PC-3 (cell line): ENCODE measurements at regions not wholly inside any gene's neighbourhood (a gene's known extent, or its start where the extent isn't known, plus 50 kb on each side); places are given as distances from the start of the nearest gene placed in this dataset.

Source experiments
- ATAC-seq: fragments of 200-7000 bp; cut with Tn5 transposase; 2 replicates; pipeline ENCODE4 v1.9.1; 2020; ENCODE audit warnings: mild to moderate bottlenecking, moderate library complexity
- BruUV-seq: library from RNA; stranded (reverse); fragments of 400-500 nt; replicated peaks from 2 replicates; lab custom pipeline; 2021; lab: Mats Ljungman, UMichigan
- CTCF ChIA-PET: fragments of 300-600 bp; sonication (Branson Sonifier 250); formaldehyde crosslinking; loops from one replicate; lab custom pipeline; 2022; ENCODE audit warnings: antibody characterized with exemption; lab: Charles Lee
- POLR2A ChIA-PET: fragments of 300-600 bp; sonication (Branson Sonifier 250); formaldehyde crosslinking; loops from one replicate; lab custom pipeline; 2022; ENCODE audit warnings: antibody characterized with exemption; ENCODE audit not compliant: unreplicated experiment; lab: Charles Lee
- DNase-seq: peaks from one replicate; pipeline ENCODE4 v3.0.0-alpha.2; 2015
- H2AFZ ChIP-seq: fragments of 300-600 bp; sonication (generic); 2 replicates; pipeline ENCODE4 v1.6.0; 2016; ENCODE audit warnings: antibody characterized with exemption, low read length
- H3F3A ChIP-seq: fragments of 300-600 bp; sonication (generic); one replicate; pipeline ENCODE4 v1.6.0; 2017; ENCODE audit warnings: antibody characterized with exemption, low read length, control low read depth, mild to moderate bottlenecking; ENCODE audit not compliant: unreplicated experiment
- H3K27ac ChIP-seq: fragments of 300-600 bp; sonication (generic); 2 replicates; pipeline ENCODE4 v1.5.1; 2016; ENCODE audit warnings: mild to moderate bottlenecking, low read length
- H3K27me3 ChIP-seq: fragments of 300-600 bp; sonication (generic); 2 replicates; pipeline ENCODE4 v1.6.1; 2016; ENCODE audit warnings: low read length, mixed read lengths
- H3K36me3 ChIP-seq: fragments of 300-600 bp; sonication (generic); 2 replicates; pipeline ENCODE4 v1.6.1; 2016; ENCODE audit warnings: low read depth, mixed run types, low read length, mixed read lengths
- H3K4me1 ChIP-seq: fragments of 300-600 bp; sonication (generic); 2 replicates; pipeline ENCODE4 v1.5.1; 2016; ENCODE audit warnings: low read length; ENCODE audit not compliant: insufficient read depth
- H3K4me2 ChIP-seq: fragments of 300-600 bp; sonication (generic); 2 replicates; pipeline ENCODE4 v1.6.0; 2016; ENCODE audit warnings: low read length
- H3K4me3 ChIP-seq: fragments of 300-600 bp; sonication (generic); 2 replicates; pipeline ENCODE4 v1.5.1; 2016; ENCODE audit warnings: mild to moderate bottlenecking, low read length, mixed read lengths
- H3K79me2 ChIP-seq: fragments of 300-600 bp; sonication (generic); 2 replicates; pipeline ENCODE4 v1.6.1; 2017; ENCODE audit warnings: low read length, mixed read lengths
- H3K9ac ChIP-seq: fragments of 300-600 bp; sonication (generic); 2 replicates; pipeline ENCODE4 v1.6.0; 2016; ENCODE audit warnings: mild to moderate bottlenecking, low read length
- H3K9me2 ChIP-seq: fragments of 300-600 bp; sonication (generic); replicated peaks from 2 replicates; pipeline ENCODE4 v1.6.1; 2016; ENCODE audit warnings: mixed run types, low read length, mixed read lengths
- H3K9me3 ChIP-seq: fragments of 300-600 bp; sonication (generic); 2 replicates; pipeline ENCODE4 v1.6.1; 2016; ENCODE audit warnings: low read length, mixed read lengths
- H4K20me1 ChIP-seq: fragments of 300-600 bp; sonication (generic); 2 replicates; pipeline ENCODE4 v1.6.1; 2016; ENCODE audit warnings: low read length, mixed read lengths
- EZH2 ChIP-seq: fragments of 300-600 bp; sonication (generic); IDR thresholded peaks from one replicate; pipeline ENCODE4 v1.6.1; 2017; ENCODE audit warnings: antibody characterized with exemption, mild to moderate bottlenecking, low read length; ENCODE audit not compliant: unreplicated experiment
- EZH2phosphoT487 ChIP-seq: fragments of 300-600 bp; sonication (generic); IDR thresholded peaks from 2 replicates; pipeline ENCODE4 v1.6.1; 2018; ENCODE audit warnings: mild to moderate bottlenecking, antibody characterized with exemption, low read length, borderline replicate concordance
- intact Hi-C: fragments of 100-400 bp; cut with micrococcal nuclease; formaldehyde crosslinking; loops from 2 replicates; pipeline ENCODE4 v1.9.0; 2023
- TF ChIP-seq, protein P1 (sequence below): fragments of 300-600 bp; sonication (generic); conservative IDR thresholded peaks from 2 replicates; pipeline ENCODE4 v1.5.1; 2017; ENCODE audit warnings: antibody characterized with exemption, low read depth, mild to moderate bottlenecking, low read length

DNA sequence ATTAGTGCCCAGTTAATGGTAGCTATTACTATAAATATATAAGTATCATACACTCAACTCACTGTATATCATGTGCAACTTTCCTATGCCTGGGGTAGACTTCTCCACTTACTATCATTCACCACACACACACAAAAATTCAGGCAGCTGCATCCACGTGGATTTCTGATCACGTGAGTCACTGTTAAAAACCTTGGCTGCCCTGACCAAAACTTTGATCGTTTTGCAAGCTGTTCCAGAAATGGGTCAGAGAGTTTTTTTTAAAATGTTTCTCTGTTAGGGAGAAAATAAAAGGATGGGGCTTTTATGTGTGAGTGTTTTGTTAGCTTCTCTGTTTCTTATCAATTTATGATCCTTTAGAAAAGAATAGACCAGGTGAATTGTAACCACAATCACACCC lies 198.2 kb upstream of the CNOT2 start:
- no peaks in the 10 kb centered on the region for H3K9me2 ChIP-seq
- no TSS peak for BruUV-seq
- intact Hi-C loops = no loop called here
- no peaks in the 10 kb centered on the region for H3K36me3 ChIP-seq
- CTCF ChIA-PET = no interaction called here
- no peaks in the 10 kb centered on the region for H3K9me3 ChIP-seq
- peaks cover 32% of the 10 kb centered on the region for H3K4me1 ChIP-seq
- no peaks in the 10 kb centered on the region for H3K27me3 ChIP-seq
- H3K4me3 ChIP-seq = no peak overlapping the region
- ATAC-seq (no peak), DNase-seq (no peak)
- H3K79me2 ChIP-seq = no peaks in the 10 kb centered on the region
- POLR2A ChIA-PET = no interaction called here
- TF ChIP-seq EZH2phosphoT487 (no peak), EZH2 (no peak)
- TF ChIP-seq, protein P1, sequence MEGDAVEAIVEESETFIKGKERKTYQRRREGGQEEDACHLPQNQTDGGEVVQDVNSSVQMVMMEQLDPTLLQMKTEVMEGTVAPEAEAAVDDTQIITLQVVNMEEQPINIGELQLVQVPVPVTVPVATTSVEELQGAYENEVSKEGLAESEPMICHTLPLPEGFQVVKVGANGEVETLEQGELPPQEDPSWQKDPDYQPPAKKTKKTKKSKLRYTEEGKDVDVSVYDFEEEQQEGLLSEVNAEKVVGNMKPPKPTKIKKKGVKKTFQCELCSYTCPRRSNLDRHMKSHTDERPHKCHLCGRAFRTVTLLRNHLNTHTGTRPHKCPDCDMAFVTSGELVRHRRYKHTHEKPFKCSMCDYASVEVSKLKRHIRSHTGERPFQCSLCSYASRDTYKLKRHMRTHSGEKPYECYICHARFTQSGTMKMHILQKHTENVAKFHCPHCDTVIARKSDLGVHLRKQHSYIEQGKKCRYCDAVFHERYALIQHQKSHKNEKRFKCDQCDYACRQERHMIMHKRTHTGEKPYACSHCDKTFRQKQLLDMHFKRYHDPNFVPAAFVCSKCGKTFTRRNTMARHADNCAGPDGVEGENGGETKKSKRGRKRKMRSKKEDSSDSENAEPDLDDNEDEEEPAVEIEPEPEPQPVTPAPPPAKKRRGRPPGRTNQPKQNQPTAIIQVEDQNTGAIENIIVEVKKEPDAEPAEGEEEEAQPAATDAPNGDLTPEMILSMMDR = no peak
- H3K9ac ChIP-seq = no peak overlapping the region
- H4K20me1 ChIP-seq = no peaks in the 10 kb centered on the region
- H3F3A ChIP-seq = no peaks in the 10 kb centered on the region
- peak overlapping the region; percentile 51 for H2AFZ ChIP-seq
- no peak overlapping the region for H3K27ac ChIP-seq
- 0 out of 2 replicates have a peak overlapping the region, but pooled peaks have one; percentile 4 for H3K4me2 ChIP-seq

DNA sequence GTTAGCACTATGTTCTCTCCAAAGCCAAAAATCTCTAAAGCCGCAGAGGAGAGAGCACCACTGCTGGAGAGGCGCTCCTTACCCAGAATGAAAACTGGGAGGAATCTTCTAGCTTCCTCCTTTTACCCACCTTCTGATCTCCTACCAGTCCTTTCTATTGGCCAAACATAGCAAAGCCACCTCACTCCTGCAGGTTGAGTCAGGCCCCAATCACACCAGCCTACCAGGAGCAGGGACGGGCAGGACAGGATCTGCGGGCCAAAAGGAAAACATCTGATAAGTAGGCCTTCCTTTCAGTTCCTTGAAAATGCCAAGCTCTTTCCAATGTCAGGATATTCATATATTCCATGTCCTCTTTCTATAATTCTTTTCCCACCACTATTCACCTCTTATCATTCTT lies 197.7 kb upstream of the CNOT2 start:
- no peak for TF ChIP-seq EZH2phosphoT487
- TF ChIP-seq, protein P1 = no peak
- no peak for TF ChIP-seq EZH2
- peaks cover 36% of the 10 kb centered on the region for H3K4me1 ChIP-seq
- no TSS peak for BruUV-seq
- DNase-seq (peak; percentile 40), ATAC-seq (peak; percentile 38; the same call in 1 of the 2 replicates)
- no peaks in the 10 kb centered on the region for H3K36me3 ChIP-seq
- H3K9me2 ChIP-seq = no peaks in the 10 kb centered on the region
- no peaks in the 10 kb centered on the region for H3F3A ChIP-seq
- H3K4me2 ChIP-seq = 0 out of 2 replicates have a peak overlapping the region, but pooled peaks have one; percentile 4
- no peak overlapping the region for H3K4me3 ChIP-seq
- no peaks in the 10 kb centered on the region for H3K27me3 ChIP-seq
- H3K27ac ChIP-seq = no peak overlapping the region
- H2AFZ ChIP-seq = peak overlapping the region; percentile 51
- CTCF ChIA-PET = no interaction called here
- H4K20me1 ChIP-seq = no peaks in the 10 kb centered on the region
- H3K9me3 ChIP-seq = no peaks in the 10 kb centered on the region
- no peaks in the 10 kb centered on the region for H3K79me2 ChIP-seq
- H3K9ac ChIP-seq = no peak overlapping the region
- intact Hi-C loops = no loop called here
- POLR2A ChIA-PET = no interaction called here

DNA sequence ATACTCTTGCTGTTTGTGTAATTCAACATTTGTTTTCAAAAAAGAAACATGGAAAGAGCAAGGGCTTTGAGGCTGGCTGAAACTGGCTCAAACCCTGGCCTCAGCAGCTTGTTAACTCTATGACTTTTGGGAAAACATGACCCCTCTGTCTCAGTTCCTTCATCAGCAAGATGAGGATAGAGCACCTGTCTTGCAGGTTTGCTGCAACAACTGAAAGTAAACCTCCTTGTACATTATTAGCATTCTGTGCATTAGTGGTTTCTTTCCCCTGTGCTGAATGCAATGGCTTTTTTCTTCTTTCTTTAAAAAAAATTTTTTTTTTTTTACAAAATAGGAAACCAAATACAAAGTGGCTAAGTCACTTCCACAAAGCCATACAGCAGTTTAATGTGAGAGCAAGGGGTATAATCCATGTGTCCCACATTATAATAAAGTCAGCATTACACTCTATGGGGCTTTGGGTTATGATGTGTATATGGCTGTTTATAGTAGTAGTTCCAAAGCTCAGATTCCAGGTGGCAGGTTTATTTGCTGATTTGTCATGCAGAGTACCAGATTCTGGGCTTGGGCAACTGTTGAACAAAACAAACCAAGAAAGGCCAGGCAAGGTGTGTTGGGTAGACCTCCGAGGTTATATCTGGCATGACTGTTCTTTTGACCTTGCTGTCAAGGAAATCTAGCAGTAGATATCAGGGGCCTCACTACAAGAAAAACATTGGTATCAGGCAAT lies 194.5 kb upstream of the CNOT2 start:
- H3K9me2 ChIP-seq = no peaks in the 10 kb centered on the region
- no peaks in the 10 kb centered on the region for H3F3A ChIP-seq
- no peaks in the 10 kb centered on the region for H3K36me3 ChIP-seq
- TF ChIP-seq EZH2phosphoT487 = no peak
- TF ChIP-seq, protein P1 = no peak
- TF ChIP-seq EZH2 = no peak
- no TSS peak for BruUV-seq
- H3K4me3 ChIP-seq = no peak overlapping the region
- peak overlapping the region; percentile 76 for H3K27ac ChIP-seq
- peak overlapping the region; percentile 11; the same call in 1 of the 2 replicates for H3K4me2 ChIP-seq
- intact Hi-C loops = no loop called here
- ChIA-PET CTCF (no interaction called here), POLR2A (no interaction called here)
- no peak overlapping the region for H2AFZ ChIP-seq
- H3K79me2 ChIP-seq = no peaks in the 10 kb centered on the region
- no peaks in the 10 kb centered on the region for H3K9me3 ChIP-seq
- no peaks in the 10 kb centered on the region for H3K27me3 ChIP-seq
- DNase-seq (no peak), ATAC-seq (no peak)
- no peak overlapping the region for H3K9ac ChIP-seq
- peaks cover 46% of the 10 kb centered on the region for H3K4me1 ChIP-seq
- H4K20me1 ChIP-seq = no peaks in the 10 kb centered on the region
